ENCODE measurements at regions not wholly inside any gene's neighbourhood (a gene's known extent, or its start where the extent isn't known, plus 50 kb on each side); places are given as distances from the start of the nearest gene placed in this dataset.

DNA sequence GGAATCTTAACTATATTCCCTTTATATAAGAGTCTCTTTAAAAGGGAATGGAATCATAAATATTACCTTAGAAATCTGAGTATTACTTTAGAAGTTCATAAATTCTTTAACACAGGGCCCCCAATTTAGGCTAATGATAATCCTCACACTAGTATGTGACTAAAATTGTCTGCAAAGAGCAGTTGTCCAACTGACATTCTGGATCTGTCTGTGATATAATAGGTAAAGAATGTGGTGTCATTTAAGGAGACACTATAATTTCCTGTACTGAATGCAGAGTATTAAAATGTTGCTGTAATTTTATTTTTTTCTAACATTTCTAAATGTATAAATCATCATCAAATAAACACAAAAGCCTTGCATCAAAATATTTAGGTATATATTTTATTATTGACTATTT, 128.5 kb upstream of the DST start:
- no peak overlapping the region for H3K4me2 ChIP-seq (ENCODE audit: low read length)
- H3K9me2 ChIP-seq (replicated peaks; ENCODE audit: control insufficient read depth, low read length): no peaks in the 10 kb centered on the region
- no peaks in the 10 kb centered on the region for H3K27me3 ChIP-seq (ENCODE audit: control insufficient read depth, low read length)
- no peaks in the 10 kb centered on the region for H3K9me3 ChIP-seq (ENCODE audit: control insufficient read depth, insufficient read depth, low read length)
- H3F3A ChIP-seq (ENCODE audit: control insufficient read depth, insufficient read depth): no peaks in the 10 kb centered on the region
- H3K27ac ChIP-seq (ENCODE audit: low read depth, low read length): no peak overlapping the region
- no peaks in the 10 kb centered on the region for H4K20me1 ChIP-seq (ENCODE audit: control insufficient read depth, insufficient read depth, low read depth, low read length)
- H3K79me2 ChIP-seq (ENCODE audit: control insufficient read depth, low read length): peaks cover 12% of the 10 kb centered on the region
- no peaks in the 10 kb centered on the region for H3K36me3 ChIP-seq (ENCODE audit: control insufficient read depth, low read length)
- no peaks in the 10 kb centered on the region for H3K4me1 ChIP-seq (ENCODE audit: control insufficient read depth, low read length)
- H3K4me3 ChIP-seq (ENCODE audit: low read length): no peak overlapping the region
- TF ChIP-seq EZH2phosphoT487 (IDR thresholded peaks at IDR 0.05; ENCODE audit: borderline replicate concordance, low read length): no peak
- TF ChIP-seq, protein P1, sequence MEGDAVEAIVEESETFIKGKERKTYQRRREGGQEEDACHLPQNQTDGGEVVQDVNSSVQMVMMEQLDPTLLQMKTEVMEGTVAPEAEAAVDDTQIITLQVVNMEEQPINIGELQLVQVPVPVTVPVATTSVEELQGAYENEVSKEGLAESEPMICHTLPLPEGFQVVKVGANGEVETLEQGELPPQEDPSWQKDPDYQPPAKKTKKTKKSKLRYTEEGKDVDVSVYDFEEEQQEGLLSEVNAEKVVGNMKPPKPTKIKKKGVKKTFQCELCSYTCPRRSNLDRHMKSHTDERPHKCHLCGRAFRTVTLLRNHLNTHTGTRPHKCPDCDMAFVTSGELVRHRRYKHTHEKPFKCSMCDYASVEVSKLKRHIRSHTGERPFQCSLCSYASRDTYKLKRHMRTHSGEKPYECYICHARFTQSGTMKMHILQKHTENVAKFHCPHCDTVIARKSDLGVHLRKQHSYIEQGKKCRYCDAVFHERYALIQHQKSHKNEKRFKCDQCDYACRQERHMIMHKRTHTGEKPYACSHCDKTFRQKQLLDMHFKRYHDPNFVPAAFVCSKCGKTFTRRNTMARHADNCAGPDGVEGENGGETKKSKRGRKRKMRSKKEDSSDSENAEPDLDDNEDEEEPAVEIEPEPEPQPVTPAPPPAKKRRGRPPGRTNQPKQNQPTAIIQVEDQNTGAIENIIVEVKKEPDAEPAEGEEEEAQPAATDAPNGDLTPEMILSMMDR (IDR thresholded peaks at IDR 0.05; ENCODE audit: low read depth, low read length, poor library complexity, severe bottlenecking): no peak

DNA sequence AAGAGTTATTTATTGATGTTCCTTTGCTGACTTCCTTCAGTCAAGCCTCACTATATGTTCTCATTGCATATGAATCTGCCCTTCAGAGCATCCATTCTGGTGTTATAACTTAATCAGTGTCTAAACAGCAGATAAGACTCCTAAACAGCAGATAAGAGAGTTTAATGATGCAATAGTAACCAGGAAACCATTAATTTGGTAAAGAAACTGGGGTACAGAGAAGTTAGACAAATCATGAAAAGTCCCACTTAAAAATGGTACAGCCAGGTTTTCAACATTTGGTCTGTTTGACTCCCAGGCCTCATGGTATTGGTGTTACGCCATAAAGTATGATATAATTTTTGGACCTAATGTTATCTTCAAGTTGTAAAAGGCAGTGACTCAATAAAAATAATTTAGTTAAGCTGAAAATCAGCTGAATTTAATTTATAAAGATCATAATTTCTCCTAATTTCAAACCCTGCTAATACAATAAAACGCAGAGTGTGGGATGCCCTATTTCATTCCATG, 127.4 kb upstream of the DST start:
- H3F3A ChIP-seq (ENCODE audit: control insufficient read depth, insufficient read depth): no peaks in the 10 kb centered on the region
- no peak overlapping the region for H3K27ac ChIP-seq (ENCODE audit: low read depth, low read length)
- H3K4me1 ChIP-seq (ENCODE audit: control insufficient read depth, low read length): no peaks in the 10 kb centered on the region
- H3K9me3 ChIP-seq (ENCODE audit: control insufficient read depth, insufficient read depth, low read length): no peaks in the 10 kb centered on the region
- no peak overlapping the region for H3K4me2 ChIP-seq (ENCODE audit: low read length)
- H3K27me3 ChIP-seq (ENCODE audit: control insufficient read depth, low read length): no peaks in the 10 kb centered on the region
- H4K20me1 ChIP-seq (ENCODE audit: control insufficient read depth, insufficient read depth, low read depth, low read length): no peaks in the 10 kb centered on the region
- peaks cover 16% of the 10 kb centered on the region for H3K79me2 ChIP-seq (ENCODE audit: control insufficient read depth, low read length)
- H3K9me2 ChIP-seq (replicated peaks; ENCODE audit: control insufficient read depth, low read length): no peaks in the 10 kb centered on the region
- TF ChIP-seq, protein P1 (IDR thresholded peaks at IDR 0.05; ENCODE audit: low read depth, low read length, poor library complexity, severe bottlenecking): no peak
- no peak for TF ChIP-seq EZH2phosphoT487 (IDR thresholded peaks at IDR 0.05; ENCODE audit: borderline replicate concordance, low read length)
- H3K36me3 ChIP-seq (ENCODE audit: control insufficient read depth, low read length): no peaks in the 10 kb centered on the region
- H3K4me3 ChIP-seq (ENCODE audit: low read length): no peak overlapping the region

DNA sequence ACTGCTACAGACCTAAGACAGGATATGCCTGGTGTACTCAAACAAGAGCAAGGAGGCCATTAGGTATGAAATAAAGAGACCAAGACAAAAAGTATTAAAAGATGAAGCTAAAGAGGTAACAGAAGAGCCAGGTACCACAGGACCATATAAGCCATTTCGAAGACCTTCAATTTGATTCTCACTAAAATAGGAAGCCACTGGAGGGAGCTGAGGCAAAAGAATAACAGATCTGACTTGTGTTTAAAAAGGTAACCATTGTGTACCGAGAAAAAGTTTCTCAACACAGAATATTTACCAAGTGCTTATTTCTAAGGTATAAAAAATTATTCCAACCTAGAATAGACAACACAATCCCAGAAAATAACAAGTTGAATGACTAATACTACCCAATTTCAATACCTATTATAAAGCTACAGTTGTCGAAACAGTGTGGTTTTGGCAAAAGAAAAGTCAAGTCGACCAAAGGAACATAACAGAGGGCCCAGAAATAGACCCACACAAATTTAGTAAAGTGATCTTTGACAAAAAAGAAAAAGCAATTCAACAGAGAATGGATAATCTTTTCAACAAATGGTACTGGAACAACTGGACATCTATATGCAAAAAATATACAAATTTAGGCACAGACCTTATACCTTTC, 125.3 kb upstream of the DST start:
- Histone ChIP-seq H3K4me3 (ENCODE audit: low read length) (no peak overlapping the region), H3K4me1 (ENCODE audit: control insufficient read depth, low read length) (peaks cover 5% of the 10 kb centered on the region; the same call in 1 of the 2 replicates), H4K20me1 (ENCODE audit: control insufficient read depth, insufficient read depth, low read depth, low read length) (no peaks in the 10 kb centered on the region), H3K79me2 (ENCODE audit: control insufficient read depth, low read length) (peaks cover 21% of the 10 kb centered on the region), H3F3A (ENCODE audit: control insufficient read depth, insufficient read depth) (no peaks in the 10 kb centered on the region), H3K4me2 (ENCODE audit: low read length) (no peak overlapping the region), H3K9me3 (ENCODE audit: control insufficient read depth, insufficient read depth, low read length) (no peaks in the 10 kb centered on the region), H3K27ac (ENCODE audit: low read depth, low read length) (no peak overlapping the region), H3K36me3 (ENCODE audit: control insufficient read depth, low read length) (no peaks in the 10 kb centered on the region), H3K9me2 (replicated peaks; ENCODE audit: control insufficient read depth, low read length) (no peaks in the 10 kb centered on the region), H3K27me3 (ENCODE audit: control insufficient read depth, low read length) (no peaks in the 10 kb centered on the region)
- TF ChIP-seq, protein P1 (IDR thresholded peaks at IDR 0.05; ENCODE audit: low read depth, low read length, poor library complexity, severe bottlenecking): no peak
- no peak for TF ChIP-seq EZH2phosphoT487 (IDR thresholded peaks at IDR 0.05; ENCODE audit: borderline replicate concordance, low read length)

All from DOHH2 (cell line).